Gastroesophageal sphincter (tissue), 4 donors: ENCODE measurements at regions not wholly inside any gene's neighbourhood (a gene's known extent, or its start where the extent isn't known, plus 50 kb on each side); places are given as distances from the start of the nearest gene placed in this dataset.

ENCODE experiments used
- ATAC-seq: fragments of 150-250 bp; one replicate; pipeline ENCODE4 v1.9.1; 2016; ENCODE audit warnings: mild to moderate bottlenecking, moderate library complexity
- H3K27ac ChIP-seq, 4 donors: fragments of 200-600 bp; sonication (generic) in 3 of 4; 1 replicate in 3 of 4; 2 replicates in 1 of 4; pipeline ENCODE4 v1.5.1; 2016 to 2019
- H3K27me3 ChIP-seq: fragments of 200-600 bp; sonication (generic); one replicate; pipeline ENCODE4 v1.5.1; 2019
- H3K36me3 ChIP-seq, 2 donors: fragments of 200-600 bp; sonication (generic); one replicate each; pipeline ENCODE4 v1.5.1; 2019; ENCODE audit warnings: control low read depth in 1 of 2
- H3K4me1 ChIP-seq, 3 donors: fragments of 200-600 bp; sonication (generic); 1 replicate in 2 of 3; 2 replicates in 1 of 3; pipeline ENCODE4 v1.5.1; 2016 to 2019; ENCODE audit warnings: control low read depth in 2 of 3
- H3K4me3 ChIP-seq, 2 donors: fragments of 200-600 bp; sonication (generic); one replicate each; pipeline ENCODE4 v1.5.1; 2019; ENCODE audit warnings: mild to moderate bottlenecking in 1 of 2, moderate library complexity in 1 of 2
- H3K9me3 ChIP-seq, 3 donors: fragments of 200-600 bp; sonication (generic); one replicate each; pipeline ENCODE4 v1.5.1; 2017 to 2019; ENCODE audit warnings: control low read depth in 2 of 3
- CTCF ChIP-seq, 4 experiments: fragments of 200-600 bp in 2 of 4; fragments of 450-650 bp in 2 of 4; sonication (generic) in 1 of 4; IDR thresholded peaks; one replicate each; pipeline ENCODE4 v1.5.1; 2017 to 2019; ENCODE audit warnings: antibody characterized with exemption in 4 of 4, mild to moderate bottlenecking in 2 of 4, moderate library complexity in 2 of 4
- EP300 ChIP-seq: sonication (generic); formaldehyde crosslinking; IDR thresholded peaks from one replicate; pipeline ENCODE4 v1.6.1; 2017; ENCODE audit warnings: antibody characterized with exemption, mild to moderate bottlenecking
- POLR2A ChIP-seq, 2 donors: fragments of 450-650 bp; IDR thresholded peaks; one replicate each; pipeline ENCODE4 v1.6.1; 2017; ENCODE audit warnings: antibody characterized with exemption in 2 of 2, mild to moderate bottlenecking in 2 of 2, moderate library complexity in 1 of 2
- POLR2AphosphoS5 ChIP-seq: sonication (generic); formaldehyde crosslinking; IDR thresholded peaks from one replicate; pipeline ENCODE4 v1.6.1; 2017; ENCODE audit warnings: antibody characterized with exemption
- WGBS, 2 donors: methylation state at CpG; one replicate each; pipeline ENCODE4 v1.1.5; 2018; ENCODE audit warnings: low coverage in 1 of 2; 5-methylcytosine and 5-hydroxymethylcytosine counted together

GRCh38 chr3:152733584-152734119, 101.3 kb upstream of the P2RY1 start:
- Histone ChIP-seq H3K27ac (no peak overlapping the region), H3K4me3 (no peak overlapping the region), H3K27me3 (no peaks in the 10 kb centered on the region), H3K9me3 (no peaks in the 10 kb centered on the region), H3K4me1 (no peaks in the 10 kb centered on the region), H3K36me3 (no peaks in the 10 kb centered on the region)
- 94 to 100% methylated on average over 2 of the region's 2 CpGs for WGBS, 2 donors
- no peak for ATAC-seq
- TF ChIP-seq POLR2AphosphoS5, result no peak
- TF ChIP-seq CTCF (IDR thresholded peaks at IDR 0.05), result no peak

GRCh38 chr3:152737021-152737908, 97.7 kb upstream of the P2RY1 start:
- H3K27me3 ChIP-seq, result no peaks in the 10 kb centered on the region
- peak; percentile 31 for ATAC-seq
- H3K36me3 ChIP-seq, result no peaks in the 10 kb centered on the region
- no peak overlapping the region for H3K27ac ChIP-seq
- no peaks in the 10 kb centered on the region for H3K4me1 ChIP-seq
- TF ChIP-seq EP300, result no peak
- H3K9me3 ChIP-seq, result no peaks in the 10 kb centered on the region
- 49 to 66% methylated on average over 5 to 6 of the region's 6 CpGs for WGBS, 2 donors
- H3K4me3 ChIP-seq, result no peak overlapping the region

DNA sequence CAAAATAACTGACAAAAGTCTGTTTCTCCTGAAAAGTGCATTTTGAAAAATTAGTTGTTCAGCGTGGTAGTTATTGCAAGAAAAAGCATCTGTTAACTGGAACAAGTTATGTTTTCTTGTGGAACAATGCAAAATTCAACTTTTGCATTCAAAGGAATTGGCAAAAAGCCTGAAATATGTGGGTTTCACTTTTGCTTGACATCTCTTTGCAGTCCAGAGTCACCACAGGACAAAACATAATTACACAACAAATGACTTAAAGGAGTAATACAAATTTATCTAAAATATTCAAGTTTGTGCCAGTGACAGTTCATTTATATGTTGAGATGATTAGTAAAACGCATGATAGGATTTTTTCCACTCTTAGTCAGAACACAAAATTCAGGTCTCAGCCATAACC, 96.3 kb upstream of the P2RY1 start:
- no peaks in the 10 kb centered on the region for H3K27me3 ChIP-seq
- TF ChIP-seq EP300 (no peak), POLR2A (IDR thresholded peaks at IDR 0.05) (no peak), CTCF (IDR thresholded peaks at IDR 0.05) (no peak), POLR2AphosphoS5 (no peak)
- WGBS, 2 donors, result 12 to 23% methylated on average over 2 of the region's 2 CpGs
- H3K27ac ChIP-seq, result no peak overlapping the region
- H3K9me3 ChIP-seq, result no peaks in the 10 kb centered on the region
- H3K36me3 ChIP-seq, result no peaks in the 10 kb centered on the region
- H3K4me1 ChIP-seq, result no peaks in the 10 kb centered on the region
- no peak overlapping the region for H3K4me3 ChIP-seq
- no peak for ATAC-seq

DNA sequence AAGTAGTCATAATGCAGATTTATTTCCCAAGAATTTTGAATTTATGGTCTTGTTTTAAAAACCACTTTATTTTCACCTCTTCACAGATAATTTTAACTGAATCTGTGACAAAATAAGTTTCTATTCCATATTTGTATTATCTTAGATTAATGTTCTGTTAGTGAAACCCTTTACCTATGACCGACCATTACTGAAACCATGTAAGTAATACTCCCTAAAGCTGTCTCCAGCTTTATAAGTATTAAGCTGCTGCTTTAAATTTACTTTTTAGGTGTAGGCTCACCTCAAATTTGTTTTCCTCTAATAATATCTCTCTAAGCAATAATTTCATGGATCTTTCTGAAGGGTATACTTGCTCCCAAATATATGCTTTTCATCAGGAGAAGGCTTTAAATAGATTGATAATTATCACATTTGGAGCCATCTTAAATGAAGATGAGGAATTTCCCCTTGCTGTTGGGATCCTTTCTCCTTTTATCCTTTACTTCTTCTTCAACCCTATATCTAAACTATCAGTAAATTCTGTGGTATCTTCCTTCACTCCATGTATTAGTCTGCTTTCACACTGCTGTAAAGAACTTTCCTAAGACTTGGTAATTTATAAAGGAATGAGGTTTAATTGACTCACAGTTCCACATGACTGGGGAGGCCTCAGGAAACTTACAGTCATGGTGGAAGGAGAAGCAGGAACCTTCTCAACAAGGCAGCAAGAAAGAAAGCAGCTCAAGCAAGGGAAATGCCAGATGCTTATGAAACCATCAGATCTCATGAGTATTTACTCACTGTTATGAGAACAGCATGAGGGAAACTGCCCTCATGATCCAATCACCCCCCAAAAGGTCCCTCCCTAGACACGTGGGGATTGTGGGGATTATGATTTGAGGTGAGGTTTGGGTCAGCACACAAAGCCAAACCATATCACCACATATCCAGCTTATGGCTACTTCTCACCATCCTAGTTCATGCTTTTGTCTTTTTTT, 92.3 kb upstream of the P2RY1 start:
- no peak overlapping the region for H3K27ac ChIP-seq
- H3K9me3 ChIP-seq, result no peaks in the 10 kb centered on the region
- no peaks in the 10 kb centered on the region for H3K4me1 ChIP-seq
- H3K27me3 ChIP-seq, result no peaks in the 10 kb centered on the region
- TF ChIP-seq POLR2AphosphoS5, result no peak
- no peaks in the 10 kb centered on the region for H3K36me3 ChIP-seq
- H3K4me3 ChIP-seq, result no peak overlapping the region
- no peak for ATAC-seq
- WGBS, 2 donors, result 73 to 78% methylated on average over 2 of the region's 2 CpGs

- TF ChIP-seq EP300, result no peak
- ATAC-seq, result no peak
- Histone ChIP-seq H3K27ac (no peak overlapping the region), H3K4me3 (no peak overlapping the region), H3K9me3 (peaks cover 0 to 24% (median 0%) of the 10 kb centered on the region in 3 donors), H3K4me1 (no peaks in the 10 kb centered on the region), H3K36me3 (no peaks in the 10 kb centered on the region), H3K27me3 (no peaks in the 10 kb centered on the region)
- 100% methylated on average over 1 of the region's 1 CpG for WGBS, 2 donors
Observed at GRCh38 chr3:152745646-152746045, 89.3 kb upstream of the P2RY1 start.

DNA sequence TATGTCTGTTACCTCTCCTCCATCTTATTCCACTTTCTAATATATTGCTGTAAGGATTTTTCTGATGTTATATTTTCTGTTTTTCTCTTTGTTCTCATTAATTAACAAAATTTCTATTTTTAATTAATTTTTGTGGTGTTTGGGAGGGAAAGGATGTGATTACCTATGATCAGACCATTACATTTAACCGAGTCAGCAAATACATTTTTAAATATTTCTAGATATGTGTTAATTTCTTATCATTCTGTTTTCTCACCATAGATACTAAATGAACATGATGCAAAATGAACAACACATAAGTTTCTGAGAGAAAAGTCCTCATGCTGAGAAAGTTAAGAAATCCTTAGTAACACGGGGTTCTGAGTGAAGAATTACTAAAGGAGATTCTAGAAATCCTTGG, 80.6 kb upstream of the P2RY1 start:
- Histone ChIP-seq H3K4me3 (no peak overlapping the region), H3K27ac (no peak overlapping the region), H3K9me3 (peaks cover 0 to 15% (median 0%) of the 10 kb centered on the region in 3 donors), H3K4me1 (no peaks in the 10 kb centered on the region), H3K27me3 (no peaks in the 10 kb centered on the region), H3K36me3 (no peaks in the 10 kb centered on the region)
- 83 to 100% methylated on average over 1 to 2 of the region's 2 CpGs for WGBS, 2 donors
- ATAC-seq, result no peak
- TF ChIP-seq POLR2A (IDR thresholded peaks at IDR 0.05), result no peak
